HG03025 (cell line): ENCODE measurements at regions not wholly inside any gene's neighbourhood (a gene's known extent, or its start where the extent isn't known, plus 50 kb on each side); places are given as distances from the start of the nearest gene placed in this dataset.
"Not testable (repeated sequence)": the region's sequence is repeated elsewhere in the genome, so short reads cannot be mapped to it uniquely, and the experiment has no call there.

Experiments used
- ATAC-seq: cut with Tn5 transposase; IDR thresholded peaks from one replicate; pipeline ENCODE4 v1.9.1; 2021; ENCODE audit warnings: mild to moderate bottlenecking, moderate library complexity; ENCODE audit not compliant: unreplicated experiment, low FRiP score

GRCh38 chr2:223283329-223283728, 231.3 kb downstream of the KCNE4 start:
- ATAC-seq = no peak

- ATAC-seq = no peak
Measured at GRCh38 chr2:223283771-223284170, 231.8 kb downstream of the KCNE4 start.

DNA sequence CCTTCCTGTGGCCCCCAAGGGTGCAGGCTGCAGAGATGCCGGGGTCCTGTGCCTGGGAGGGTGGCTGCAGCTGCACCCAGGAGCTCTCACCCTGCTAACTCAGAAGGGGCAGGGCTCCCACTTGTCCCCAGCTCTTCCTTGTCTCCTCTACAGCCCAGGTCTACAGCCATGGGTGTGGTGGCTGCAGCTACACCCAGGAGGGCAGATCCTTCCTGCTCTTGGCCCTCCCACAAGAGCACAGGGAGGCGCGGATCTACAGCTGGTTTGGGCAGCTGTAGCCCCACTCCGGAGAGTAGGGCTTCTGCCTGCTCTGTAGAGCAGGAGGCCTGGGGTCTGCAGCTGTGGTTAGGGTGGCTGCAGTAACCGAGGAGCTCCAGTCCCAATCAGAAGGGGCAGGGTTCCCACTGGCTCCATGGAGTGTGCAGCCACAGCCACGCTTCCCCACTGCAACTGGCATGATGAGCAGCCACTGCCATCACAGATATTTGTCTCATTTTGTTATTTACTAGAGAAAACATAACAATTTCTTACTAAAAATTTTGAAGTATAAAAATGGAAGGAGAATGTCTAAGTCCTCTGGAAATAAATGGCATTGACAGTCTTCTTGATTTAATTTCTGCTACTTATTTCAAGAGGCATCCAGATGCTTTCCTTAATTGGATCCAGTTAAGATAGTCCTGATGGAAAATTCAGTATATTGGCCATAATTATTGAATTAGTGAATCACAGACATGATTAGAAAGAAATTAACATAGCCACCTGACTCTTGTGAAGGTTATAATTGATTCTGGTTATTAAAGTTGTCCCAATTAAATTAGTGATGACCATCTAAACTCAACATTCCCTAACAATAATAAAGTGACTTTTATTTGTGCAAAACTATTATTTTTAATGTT, 233.6 kb downstream of the KCNE4 start:
- ATAC-seq = no peak

DNA sequence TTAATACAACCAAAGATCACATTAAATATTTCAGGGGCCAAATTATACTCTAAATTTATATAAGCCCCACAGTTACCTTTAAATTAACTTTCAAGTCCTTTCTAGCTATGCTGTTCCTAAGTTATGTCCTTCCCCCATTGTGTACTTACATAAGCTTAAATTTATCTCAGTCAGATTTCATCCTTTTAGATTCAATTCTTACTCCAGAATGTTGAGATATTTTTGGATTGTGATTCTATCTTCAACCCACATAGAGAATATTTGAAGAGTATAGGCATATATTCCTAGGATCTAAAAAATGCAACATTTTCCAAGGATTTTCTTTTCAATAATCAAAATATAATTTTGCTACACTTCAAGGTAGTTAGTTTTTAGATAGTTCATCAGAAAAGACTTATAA, 242.8 kb downstream of the KCNE4 start:
- no peak for ATAC-seq

- no peak for ATAC-seq
Measured at GRCh38 chr2:223297788-223298187, 245.8 kb downstream of the KCNE4 start.

DNA sequence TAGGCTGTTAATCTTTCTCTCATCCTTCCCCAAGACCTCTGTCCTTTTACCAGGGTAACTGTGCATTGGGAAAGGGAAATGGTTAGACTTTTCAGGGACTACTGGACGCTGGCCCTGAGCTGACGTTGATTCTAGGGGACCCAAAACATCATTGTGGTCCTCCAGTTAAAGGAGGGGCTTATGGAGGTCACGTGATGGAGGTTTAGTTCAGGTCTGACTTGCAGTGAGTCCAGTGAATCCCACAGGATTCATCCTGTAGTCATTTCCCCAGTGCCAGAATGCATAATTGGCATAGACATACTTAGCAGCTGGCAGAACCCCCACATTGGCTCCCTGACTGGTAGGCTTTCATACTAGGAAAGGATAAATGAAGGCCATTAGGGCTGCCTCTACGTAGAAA, 246.3 kb downstream of the KCNE4 start:
- not testable (repeated sequence) for ATAC-seq

DNA sequence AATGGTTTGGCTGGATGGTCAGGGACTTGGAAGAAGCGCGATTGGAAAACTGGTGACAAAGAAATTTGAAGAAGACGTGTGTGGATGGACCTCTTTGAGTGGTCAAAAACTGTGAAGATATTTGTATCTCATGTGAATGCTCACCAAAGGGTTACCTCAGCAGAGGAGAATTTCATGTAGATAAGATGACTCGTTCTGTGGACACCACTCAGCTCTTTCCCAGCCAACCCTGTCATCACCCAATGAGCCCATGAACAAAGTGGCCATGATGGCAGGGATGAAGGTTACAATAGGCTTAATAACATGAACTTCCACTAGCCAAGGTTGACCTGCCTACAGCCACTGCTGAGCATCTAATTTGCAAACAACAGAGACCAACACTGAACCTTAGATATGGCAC, 248.3 kb downstream of the KCNE4 start:
- ATAC-seq = no peak

DNA sequence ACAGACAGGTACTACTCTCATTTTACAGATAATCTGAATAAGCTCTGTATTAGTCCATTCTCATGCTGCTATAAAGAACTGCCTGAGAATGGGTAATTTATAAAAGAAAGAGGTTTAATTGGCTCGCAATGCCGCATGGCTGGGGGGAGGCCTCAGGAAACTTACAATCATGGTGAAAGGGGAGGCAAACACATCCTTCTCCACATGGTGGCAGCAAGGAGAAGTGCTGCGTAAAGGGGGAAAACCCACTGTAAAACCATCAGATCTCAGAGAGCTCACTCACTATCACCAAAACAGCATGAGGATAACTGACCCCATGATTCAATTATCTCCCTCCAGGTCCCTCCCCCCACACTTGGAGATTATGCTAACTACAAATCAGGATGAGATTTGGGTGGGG, 254.4 kb downstream of the KCNE4 start:
- no peak for ATAC-seq

DNA sequence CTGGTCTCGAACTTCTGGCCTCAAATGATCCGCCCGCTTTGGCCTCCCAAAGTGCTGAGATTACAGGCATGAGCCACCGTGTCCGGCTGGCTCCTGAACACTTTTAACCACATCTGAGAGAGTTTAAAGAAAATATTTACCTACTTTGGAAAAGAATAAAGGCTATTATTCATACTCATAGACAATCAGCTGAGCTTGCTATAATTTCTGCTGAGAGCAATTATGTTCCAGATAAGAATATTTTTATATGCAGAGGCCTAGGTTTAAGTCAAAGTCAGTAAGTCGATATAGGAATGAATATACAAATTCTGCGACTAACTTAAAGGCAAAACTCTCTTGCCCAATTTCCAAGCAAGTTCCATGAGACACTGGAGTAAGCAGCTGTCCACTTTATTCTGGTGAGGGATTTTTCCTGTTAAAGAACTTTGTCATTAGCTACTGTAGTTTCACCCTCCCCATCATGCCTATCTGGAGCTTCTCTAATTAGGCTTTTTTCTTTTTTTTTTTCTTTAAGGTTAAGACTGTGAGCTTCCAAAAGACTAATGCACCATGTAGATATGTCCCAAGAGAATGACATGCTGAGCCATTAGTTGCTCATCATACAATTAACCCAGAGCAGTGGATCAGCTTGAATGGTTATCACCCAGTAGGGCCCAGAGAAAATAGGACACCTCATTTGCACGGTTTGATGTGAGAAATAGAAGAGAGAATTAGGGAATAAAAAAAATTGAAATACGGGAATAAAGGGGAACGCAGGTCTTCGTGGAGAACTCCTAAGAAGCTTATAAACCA, 260.1 kb downstream of the KCNE4 start:
- ATAC-seq = no peak

GRCh38 chr2:223313101-223313500, 261.1 kb downstream of the KCNE4 start:
- no peak for ATAC-seq

DNA sequence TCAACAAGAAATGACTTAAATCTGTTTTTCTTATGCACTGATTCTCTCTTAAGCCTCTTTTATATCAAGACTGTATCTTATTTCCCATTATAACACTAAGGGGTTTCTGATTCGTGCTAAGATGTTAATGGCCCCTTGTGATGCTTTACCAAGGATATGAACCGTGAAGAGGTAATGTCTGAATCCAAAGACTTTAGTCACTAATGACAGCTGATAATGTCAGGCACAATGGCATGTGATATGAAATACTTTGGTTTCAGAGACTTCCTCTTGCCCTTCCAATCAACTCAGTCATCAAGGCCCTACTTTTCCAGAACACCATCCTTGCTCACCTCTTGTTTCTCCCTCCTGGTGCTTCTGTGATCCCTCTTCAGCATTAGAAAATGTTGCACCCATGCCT, 262.8 kb downstream of the KCNE4 start:
- ATAC-seq = no peak

DNA sequence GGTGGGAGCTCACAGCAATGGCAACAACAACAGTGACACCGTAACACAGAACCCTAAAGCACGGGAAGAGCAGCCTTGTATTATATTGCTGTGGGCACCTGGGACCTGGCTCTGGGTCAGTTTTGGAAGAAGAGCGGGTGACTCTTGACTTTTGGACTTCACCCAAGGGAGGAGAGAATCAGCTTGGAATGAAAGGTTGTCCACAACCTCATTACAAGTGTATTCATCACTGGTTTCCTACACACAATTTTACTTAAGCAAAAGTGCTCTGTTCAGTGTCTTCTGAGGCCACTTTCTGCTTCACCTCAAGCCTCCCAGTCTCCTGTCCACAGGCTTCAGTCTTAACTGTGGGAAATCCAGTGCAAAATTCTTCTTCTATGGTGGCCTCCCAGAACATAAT, 263.8 kb downstream of the KCNE4 start:
- ATAC-seq = no peak

DNA sequence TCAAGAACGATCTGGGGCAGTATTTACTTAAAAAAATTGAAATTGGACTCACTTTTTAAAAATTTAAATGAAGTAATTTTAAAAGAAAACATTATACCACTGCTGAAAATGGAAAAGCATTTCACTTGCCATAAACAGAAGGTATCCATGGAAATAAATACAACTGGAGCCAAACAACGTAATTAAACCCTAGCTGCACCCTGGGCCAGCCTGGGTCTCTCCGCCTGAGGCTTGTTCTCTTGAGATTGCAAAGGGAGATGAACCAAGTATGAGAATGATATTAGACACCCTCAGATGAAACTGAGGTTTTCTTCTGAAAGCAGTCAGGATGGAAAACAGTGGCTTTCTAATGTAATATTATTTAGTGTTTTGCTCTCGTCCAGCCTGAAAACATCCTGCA, 264.4 kb downstream of the KCNE4 start:
- no peak for ATAC-seq

DNA sequence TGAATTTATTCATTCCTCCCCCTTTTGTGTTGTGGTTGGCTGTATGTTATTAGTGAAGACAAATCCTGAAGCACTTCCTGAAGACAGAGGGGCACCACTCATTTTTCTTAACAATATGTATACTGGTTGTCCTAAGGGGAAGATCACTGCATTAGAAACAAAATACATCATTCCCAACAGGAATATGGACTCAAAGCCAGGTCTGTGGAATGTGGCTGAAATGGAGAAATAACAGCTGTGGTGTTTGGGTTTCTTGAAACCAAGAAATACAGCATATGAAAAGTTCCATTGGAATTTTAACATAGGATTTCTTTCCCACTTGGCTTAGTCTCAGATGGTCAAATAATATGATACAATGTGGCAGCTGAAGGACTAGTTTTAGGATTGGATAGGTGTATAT, 267.6 kb downstream of the KCNE4 start:
- no peak for ATAC-seq

DNA sequence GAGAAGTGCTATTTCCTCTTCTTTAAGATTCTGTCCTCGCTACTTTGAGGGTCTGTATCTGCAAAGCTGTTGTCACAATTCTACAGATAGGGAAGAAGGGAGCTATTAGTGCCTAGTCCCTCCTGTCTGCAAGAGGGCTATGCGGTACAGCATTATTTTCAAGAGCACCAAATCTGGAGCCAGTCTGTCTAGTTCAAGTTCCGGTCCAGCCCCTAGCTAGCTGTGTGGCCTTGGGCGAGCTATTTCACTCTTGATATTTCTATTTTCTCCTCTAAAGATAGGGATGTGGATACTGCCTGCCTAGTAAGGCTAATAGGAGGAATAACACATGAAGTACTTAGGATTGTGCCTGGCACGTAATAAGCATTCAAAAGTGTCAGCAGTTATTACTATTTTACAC, 272.4 kb downstream of the KCNE4 start:
- ATAC-seq = no peak

GRCh38 chr2:223328578-223328977, 273.6 kb downstream of the SCG2 start:
- ATAC-seq = no peak

- not testable (repeated sequence) for ATAC-seq
Measured at GRCh38 chr2:223330747-223331146, 271.4 kb downstream of the SCG2 start.

- no peak for ATAC-seq
Measured at GRCh38 chr2:223338016-223338415, 264.1 kb downstream of the SCG2 start.

DNA sequence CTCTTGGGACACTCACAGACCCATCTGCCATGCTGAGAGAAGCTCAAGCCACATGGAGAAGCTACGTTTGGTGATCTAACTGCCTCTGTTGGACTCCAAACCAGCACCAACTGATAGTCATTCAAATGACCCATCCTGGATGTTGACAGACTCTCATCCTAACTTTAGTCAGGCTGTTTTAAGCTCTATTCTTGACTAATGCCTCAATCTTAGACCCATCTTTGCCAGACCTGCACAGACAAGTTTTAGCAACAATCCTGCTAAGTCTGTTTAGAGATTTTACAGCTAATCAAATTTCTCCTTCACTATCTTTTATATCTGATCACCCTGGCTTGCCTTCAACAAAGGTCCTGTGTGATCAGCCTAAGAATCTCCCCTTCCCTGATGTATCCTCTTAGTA, 245.1 kb downstream of the SCG2 start:
- no peak for ATAC-seq

DNA sequence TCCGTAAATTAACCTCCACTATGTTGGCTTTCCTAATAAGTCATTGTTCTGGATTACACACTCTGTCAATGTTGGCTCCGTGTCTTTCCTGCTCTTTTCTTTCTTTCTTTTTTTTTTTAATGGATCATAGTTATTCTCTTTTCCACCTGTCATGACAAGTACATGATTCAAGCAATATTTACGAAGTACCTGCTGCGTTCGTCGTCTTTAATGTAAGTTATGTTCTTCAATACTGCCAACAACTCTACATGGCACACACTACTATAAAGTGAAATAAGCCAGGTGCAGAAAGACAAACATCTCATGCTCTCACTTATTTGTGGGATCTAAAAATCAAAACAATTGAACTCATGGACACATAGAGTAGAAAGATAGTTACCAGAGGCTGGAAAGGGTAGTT, 239.1 kb downstream of the SCG2 start:
- no peak for ATAC-seq

DNA sequence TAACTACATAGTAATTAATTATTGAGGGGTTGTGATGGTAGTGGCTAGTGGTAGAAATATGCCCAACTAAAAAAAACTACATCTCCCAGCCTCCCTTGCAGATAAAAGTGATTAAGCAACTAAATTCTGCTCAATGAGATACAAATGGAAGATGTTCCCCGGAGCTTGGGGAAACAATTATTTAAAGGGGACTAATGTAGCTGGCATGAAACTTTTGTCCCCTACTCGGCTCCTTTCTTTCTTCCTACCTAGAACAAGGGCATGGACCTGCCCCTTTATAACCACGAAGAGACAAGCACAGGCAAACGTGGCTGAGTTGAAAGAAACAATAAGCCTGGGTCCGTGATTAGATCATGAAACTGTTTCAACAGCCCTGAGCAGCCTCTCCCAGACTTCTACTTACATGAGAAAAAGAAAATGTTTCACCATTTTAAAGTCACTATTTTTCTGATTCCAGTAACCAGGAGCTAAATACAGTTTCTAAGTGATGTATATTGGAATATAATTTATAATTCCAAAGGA, 236.9 kb downstream of the SCG2 start:
- no peak for ATAC-seq

- ATAC-seq = no peak
Measured at GRCh38 chr2:223366566-223366965, 235.6 kb downstream of the SCG2 start.
